Gastrocnemius medialis (tissue), 4 donors: ENCODE measurements at regions not wholly inside any gene's neighbourhood (a gene's known extent, or its start where the extent isn't known, plus 50 kb on each side); places are given as distances from the start of the nearest gene placed in this dataset.

Source experiments
- ATAC-seq, 2 donors: fragments of 150-250 bp; one replicate each; pipeline ENCODE4 v1.9.1; 2016
- DNase-seq, 2 donors: peaks; one replicate each; pipeline ENCODE4 v3.0.0-alpha.2; 2019
- H3K27ac ChIP-seq, 4 donors: fragments of 200-600 bp; sonication (generic); 1 replicate in 1 of 4; 2 replicates in 3 of 4; pipeline ENCODE4 v1.5.1; 2016 to 2018; ENCODE audit warnings: mild to moderate bottlenecking in 2 of 4, moderate library complexity in 1 of 4
- H3K27me3 ChIP-seq, 3 donors: fragments of 200-600 bp; sonication (generic) in 2 of 3; 1 replicate in 1 of 3; 2 replicates in 2 of 3; pipeline versions ENCODE4 v1.5.1 to v1.6.0; 2016 to 2019; ENCODE audit warnings: mild to moderate bottlenecking in 1 of 3, moderate library complexity in 1 of 3
- H3K36me3 ChIP-seq, 2 donors: fragments of 200-600 bp; sonication (generic) in 1 of 2; one replicate each; pipeline ENCODE4 v1.5.1; 2017 to 2018
- H3K4me1 ChIP-seq, 2 donors: fragments of 200-600 bp; sonication (generic) in 1 of 2; one replicate each; pipeline ENCODE4 v1.5.1; 2016 to 2017; ENCODE audit warnings: mild to moderate bottlenecking in 2 of 2
- H3K4me3 ChIP-seq, 4 donors: fragments of 200-600 bp; sonication (generic) in 3 of 4; 1 replicate in 1 of 4; 2 replicates in 3 of 4; pipeline ENCODE4 v1.5.1; 2016 to 2019; ENCODE audit warnings: mild to moderate bottlenecking in 2 of 4
- H3K9me3 ChIP-seq, 3 donors: fragments of 200-600 bp; sonication (generic) in 2 of 3; 1 replicate in 1 of 3; 2 replicates in 2 of 3; pipeline ENCODE4 v1.5.1; 2016 to 2019
- CTCF ChIP-seq, 5 experiments: fragments of 450-650 bp in 3 of 5; fragments of 200-600 bp in 2 of 5; sonication (generic) in 2 of 5; IDR thresholded peaks in 4 of 5; conservative IDR thresholded peaks in 1 of 5; 1 replicate in 4 of 5; 2 replicates in 1 of 5; pipeline ENCODE4 v1.5.1; 2016 to 2019; ENCODE audit warnings: antibody characterized with exemption in 5 of 5, mild to moderate bottlenecking in 3 of 5, moderate library complexity in 3 of 5
- POLR2A ChIP-seq, 2 donors: fragments of 450-650 bp; IDR thresholded peaks; one replicate each; pipeline ENCODE4 v1.6.1; 2017; ENCODE audit warnings: antibody characterized with exemption in 2 of 2, mild to moderate bottlenecking in 2 of 2, moderate library complexity in 2 of 2
- in situ Hi-C, 4 donors: fragments of 200-750 bp; cut with MboI; loops; one replicate each; pipeline versions ENCODE4 v1.15.0 to v1.8.0; 2017; ENCODE audit warnings: low sequenced_read_pairs in 4 of 4
- intact Hi-C: fragments of 100-400 bp; cut with DNase I; formaldehyde crosslinking; loops from one replicate; pipeline ENCODE4 v1.15.1; 2023; ENCODE audit warnings: low total_unique reads

- TF ChIP-seq POLR2A (IDR thresholded peaks at IDR 0.05), result no peak
- no peak for TF ChIP-seq CTCF (IDR thresholded peaks at IDR 0.05 in 4 of 5, conservative IDR thresholded peaks at IDR 0.05 in 1 of 5)
- in situ Hi-C loops, result no loop called here
- Histone ChIP-seq H3K9me3 (no peaks in the 10 kb centered on the region), H3K4me3 (no peak overlapping the region), H3K27me3 (peaks cover 0 to 4% (median 0%) of the 10 kb centered on the region in 3 donors), H3K4me1 (no peaks in the 10 kb centered on the region), H3K27ac (no peak overlapping the region), H3K36me3 (no peaks in the 10 kb centered on the region)
- no peak for DNase-seq
- no peak for ATAC-seq
- intact Hi-C loops, result no loop called here
Observed at GRCh38 chr1:34549199-34549598, 205.6 kb upstream of the GJB5 start.

GRCh38 chr1:34578306-34578705, 176.5 kb upstream of the GJB5 start:
- no peak for DNase-seq
- H3K9me3 ChIP-seq, result no peaks in the 10 kb centered on the region
- H3K27ac ChIP-seq, result no peak overlapping the region
- no peaks in the 10 kb centered on the region for H3K36me3 ChIP-seq
- intact Hi-C loops (no loop called here), in situ Hi-C loops (no loop called here)
- H3K4me1 ChIP-seq, result no peaks in the 10 kb centered on the region
- no peak overlapping the region for H3K4me3 ChIP-seq
- no peak for TF ChIP-seq CTCF (IDR thresholded peaks at IDR 0.05 in 4 of 5, conservative IDR thresholded peaks at IDR 0.05 in 1 of 5)
- no peak for TF ChIP-seq POLR2A (IDR thresholded peaks at IDR 0.05)
- no peak for ATAC-seq
- H3K27me3 ChIP-seq, result peaks cover 0 to 3% (median 0%) of the 10 kb centered on the region in 3 donors

- H3K27me3 ChIP-seq, result peaks cover 0 to 3% (median 0%) of the 10 kb centered on the region in 3 donors
- no peaks in the 10 kb centered on the region for H3K9me3 ChIP-seq
- DNase-seq, result no peak
- intact Hi-C loops, result no loop called here
- ATAC-seq, result no peak
- no peak overlapping the region for H3K27ac ChIP-seq
- H3K4me3 ChIP-seq, result no peak overlapping the region
- TF ChIP-seq POLR2A (IDR thresholded peaks at IDR 0.05), result no peak
- TF ChIP-seq CTCF (IDR thresholded peaks at IDR 0.05 in 4 of 5, conservative IDR thresholded peaks at IDR 0.05 in 1 of 5), result no peak
- H3K4me1 ChIP-seq, result no peaks in the 10 kb centered on the region
- in situ Hi-C loops, result no loop called here
- no peaks in the 10 kb centered on the region for H3K36me3 ChIP-seq
Observed at GRCh38 chr1:34582356-34582755, 172.5 kb upstream of the GJB5 start.

- TF ChIP-seq POLR2A (IDR thresholded peaks at IDR 0.05), result no peak
- no peak for TF ChIP-seq CTCF (IDR thresholded peaks at IDR 0.05 in 4 of 5, conservative IDR thresholded peaks at IDR 0.05 in 1 of 5)
- no peak for ATAC-seq
- in situ Hi-C loops, result no loop called here
Observed at GRCh38 chr1:34587761-34588160, 167.1 kb upstream of the GJB5 start.

GRCh38 chr1:34590211-34590623, 164.6 kb upstream of the GJB5 start:
- no peaks in the 10 kb centered on the region for H3K9me3 ChIP-seq
- no peak for ATAC-seq
- TF ChIP-seq POLR2A (IDR thresholded peaks at IDR 0.05) (no peak), CTCF (IDR thresholded peaks at IDR 0.05 in 4 of 5, conservative IDR thresholded peaks at IDR 0.05 in 1 of 5) (no peak)
- H3K4me1 ChIP-seq, result no peaks in the 10 kb centered on the region
- H3K36me3 ChIP-seq, result no peaks in the 10 kb centered on the region
- H3K4me3 ChIP-seq, result no peak overlapping the region
- intact Hi-C loops, result no loop called here
- DNase-seq, result no peak
- H3K27ac ChIP-seq, result no peak overlapping the region
- no peaks in the 10 kb centered on the region for H3K27me3 ChIP-seq
- in situ Hi-C loops, result no loop called here

More at GRCh38 chr1:34587761-34588160, 167.1 kb upstream of the GJB5 start:
- no peak for DNase-seq
- Histone ChIP-seq H3K27me3 (peaks cover 0 to 3% (median 0%) of the 10 kb centered on the region in 3 donors), H3K9me3 (no peaks in the 10 kb centered on the region), H3K27ac (no peak overlapping the region), H3K36me3 (no peaks in the 10 kb centered on the region), H3K4me1 (no peaks in the 10 kb centered on the region), H3K4me3 (no peak overlapping the region)
- intact Hi-C loops, result no loop called here
